Parathyroid adenoma (tissue), 2 donors: ENCODE measurements at regions not wholly inside any gene's neighbourhood (a gene's known extent, or its start where the extent isn't known, plus 50 kb on each side); places are given as distances from the start of the nearest gene placed in this dataset.

Source experiments
- H2AFZ ChIP-seq: fragments of 300-600 bp; sonication (generic); one replicate; pipeline ENCODE4 v1.7.0; 2017; ENCODE audit warnings: antibody characterized with exemption, mild to moderate bottlenecking
- H3K27ac ChIP-seq: fragments of 300-600 bp; sonication (generic); one replicate; pipeline ENCODE4 v1.7.0; 2017
- H3K27me3 ChIP-seq: fragments of 300-600 bp; sonication (generic); one replicate; pipeline ENCODE4 v1.7.0; 2017; ENCODE audit warnings: low read length; ENCODE audit not compliant: control insufficient read depth, insufficient read depth
- H3K36me3 ChIP-seq: fragments of 300-600 bp; sonication (generic); one replicate; pipeline ENCODE4 v1.7.0; 2017; ENCODE audit warnings: low read length; ENCODE audit not compliant: control insufficient read depth, insufficient read depth
- H3K4me1 ChIP-seq: fragments of 300-600 bp; sonication (generic); one replicate; pipeline ENCODE4 v1.7.0; 2017; ENCODE audit warnings: control low read depth
- H3K4me2 ChIP-seq: fragments of 300-600 bp; sonication (generic); one replicate; pipeline ENCODE4 v1.7.0; 2017; ENCODE audit warnings: low read length
- H3K4me3 ChIP-seq: fragments of 300-600 bp; sonication (generic); one replicate; pipeline ENCODE4 v1.7.0; 2017; ENCODE audit warnings: low read depth, low read length
- H3K79me2 ChIP-seq: fragments of 300-600 bp; sonication (generic); one replicate; pipeline ENCODE4 v1.7.0; 2017; ENCODE audit warnings: control low read depth
- H3K9ac ChIP-seq: fragments of 300-600 bp; sonication (generic); one replicate; pipeline ENCODE4 v1.7.0; 2017; ENCODE audit warnings: mild to moderate bottlenecking
- H3K9me3 ChIP-seq: fragments of 300-600 bp; sonication (generic); one replicate; pipeline ENCODE4 v1.7.0; 2017; ENCODE audit warnings: low read length; ENCODE audit not compliant: control insufficient read depth
- CTCF ChIP-seq: fragments of 300-600 bp; sonication (generic); IDR thresholded peaks from one replicate; pipeline ENCODE4 v1.7.0; 2017; ENCODE audit warnings: antibody characterized with exemption, mild to moderate bottlenecking
- donor health status: primary hyperparathyroidism.

GRCh38 chr9:13431222-13431536 lies 151.7 kb upstream of the MPDZ start:
- H3K4me2 ChIP-seq, result no peak overlapping the region
- H3K36me3 ChIP-seq, result no peaks in the 10 kb centered on the region
- no peak overlapping the region for H3K4me3 ChIP-seq
- H3K27me3 ChIP-seq, result no peaks in the 10 kb centered on the region
- no peak overlapping the region for H2AFZ ChIP-seq
- H3K9me3 ChIP-seq, result no peaks in the 10 kb centered on the region
- H3K9ac ChIP-seq, result no peak overlapping the region
- H3K27ac ChIP-seq, result no peak overlapping the region
- no peak for TF ChIP-seq CTCF
- no peaks in the 10 kb centered on the region for H3K79me2 ChIP-seq
- no peaks in the 10 kb centered on the region for H3K4me1 ChIP-seq

DNA sequence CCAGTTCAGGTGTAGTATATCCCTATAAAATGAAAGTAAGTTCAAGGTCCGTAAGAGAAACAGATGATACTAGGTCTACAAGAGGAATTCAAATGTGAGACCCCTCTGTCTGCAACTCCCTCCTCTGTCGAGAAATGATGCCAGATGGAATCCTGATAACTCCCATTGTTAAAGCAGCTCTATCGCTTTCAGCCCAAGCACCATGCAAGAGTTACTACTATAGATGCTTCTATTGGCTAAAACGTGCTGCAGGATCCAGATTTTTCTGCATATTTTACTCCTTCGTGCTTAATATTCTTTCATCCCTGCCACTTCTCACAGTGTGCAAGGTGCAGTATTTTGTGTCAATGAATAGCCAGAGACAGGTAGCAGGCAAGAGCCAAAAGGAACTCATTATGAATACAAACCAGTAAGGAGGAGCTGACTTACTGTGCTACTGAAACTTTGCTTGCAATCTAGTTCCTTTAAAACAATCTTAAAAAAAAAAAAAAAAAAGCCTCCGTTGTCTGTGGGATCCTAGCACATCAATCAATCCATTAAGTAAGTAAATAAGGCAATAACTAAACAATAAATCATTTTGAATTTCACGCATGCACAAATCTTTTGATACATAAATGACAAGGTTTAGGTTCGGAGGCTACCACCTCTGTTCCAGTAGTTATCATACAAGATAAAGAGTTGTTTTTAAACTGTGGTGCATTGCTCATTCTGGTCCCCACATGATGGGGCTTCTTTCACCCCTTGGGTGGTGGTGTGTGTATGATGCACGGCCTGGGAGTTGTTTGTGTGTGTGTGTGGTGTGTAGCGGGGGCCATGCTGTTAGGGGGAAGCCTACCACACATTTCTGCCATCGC lies 151.1 kb upstream of the MPDZ start:
- Histone ChIP-seq H3K4me2 (no peak overlapping the region), H3K9ac (no peak overlapping the region), H3K27ac (no peak overlapping the region)

DNA sequence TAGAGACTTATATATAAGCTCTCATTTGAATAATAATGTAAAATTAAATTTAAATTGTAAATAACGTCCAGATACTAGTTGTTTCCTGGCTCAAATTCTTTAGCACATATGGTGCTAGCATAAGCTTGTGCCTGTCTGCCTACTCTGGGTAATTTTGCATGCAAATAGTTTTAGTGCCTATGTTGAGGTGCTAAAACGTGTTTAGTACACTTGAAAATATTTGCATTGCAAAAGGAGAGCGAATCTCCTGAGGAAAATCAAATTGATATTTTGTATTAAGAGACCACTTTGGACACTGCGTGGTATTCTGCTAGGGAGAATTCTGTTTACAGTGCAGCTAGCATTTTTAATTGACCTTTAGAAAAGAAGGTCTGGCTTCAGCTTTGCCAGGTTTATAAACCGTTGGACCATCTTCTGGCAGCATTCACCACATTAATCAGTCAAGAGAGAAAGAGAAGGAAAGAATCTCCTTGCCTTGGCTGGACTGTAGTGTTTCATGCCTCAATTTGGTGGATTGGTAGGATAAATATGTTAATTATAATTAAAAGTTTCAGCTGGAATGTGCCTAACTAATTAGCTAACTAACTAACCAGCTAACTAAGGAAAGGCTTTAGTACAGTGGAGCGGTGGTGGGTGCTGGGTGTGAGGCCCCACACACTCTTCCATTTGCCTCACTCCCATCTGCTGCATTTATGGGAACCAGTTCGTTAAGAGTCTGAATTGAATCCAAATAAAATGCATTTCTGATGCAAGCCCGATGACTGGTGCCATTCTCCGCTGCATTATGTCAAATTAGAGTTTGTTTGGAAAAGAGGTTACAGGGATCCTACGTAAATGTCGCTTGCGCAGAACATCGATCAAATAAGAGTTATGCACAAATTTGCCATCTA lies 150.1 kb upstream of the MPDZ start:
- H2AFZ ChIP-seq, result no peak overlapping the region
- no peaks in the 10 kb centered on the region for H3K4me1 ChIP-seq
- no peak overlapping the region for H3K27ac ChIP-seq
- H3K27me3 ChIP-seq, result no peaks in the 10 kb centered on the region
- TF ChIP-seq CTCF, result no peak
- no peaks in the 10 kb centered on the region for H3K9me3 ChIP-seq
- H3K79me2 ChIP-seq, result no peaks in the 10 kb centered on the region
- H3K9ac ChIP-seq, result no peak overlapping the region
- H3K36me3 ChIP-seq, result no peaks in the 10 kb centered on the region
- no peak overlapping the region for H3K4me2 ChIP-seq
- H3K4me3 ChIP-seq, result no peak overlapping the region

More for the DNA sequence above, 151.1 kb upstream of the MPDZ start:
- Histone ChIP-seq H3K79me2 (no peaks in the 10 kb centered on the region), H3K27me3 (no peaks in the 10 kb centered on the region), H3K4me1 (no peaks in the 10 kb centered on the region), H2AFZ (no peak overlapping the region), H3K36me3 (no peaks in the 10 kb centered on the region), H3K9me3 (no peaks in the 10 kb centered on the region), H3K4me3 (no peak overlapping the region)
- TF ChIP-seq CTCF, result no peak

DNA sequence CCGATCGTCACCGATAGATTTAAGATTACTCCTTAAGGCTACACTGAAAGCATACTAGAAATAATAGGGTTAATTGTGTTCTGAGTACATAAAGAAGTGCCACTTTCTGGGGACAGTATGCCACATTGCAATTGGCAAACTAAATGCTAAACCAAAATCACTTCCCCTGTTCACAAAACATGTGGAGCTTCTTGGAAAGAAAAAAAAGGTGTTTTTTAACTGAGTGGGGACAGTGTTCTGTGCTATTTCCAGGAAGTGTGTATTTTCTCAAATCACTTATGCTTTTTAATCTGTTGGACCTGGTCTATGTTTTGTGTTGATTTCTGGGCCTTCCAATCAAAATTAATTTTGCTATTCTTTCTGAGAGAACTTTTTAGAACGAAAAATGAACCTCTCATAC lies 149.3 kb upstream of the MPDZ start:
- H3K4me1 ChIP-seq, result no peaks in the 10 kb centered on the region
- H3K4me3 ChIP-seq, result no peak overlapping the region
- H3K36me3 ChIP-seq, result no peaks in the 10 kb centered on the region
- H3K27ac ChIP-seq, result peak overlapping the region; percentile 29
- no peak overlapping the region for H3K4me2 ChIP-seq
- no peaks in the 10 kb centered on the region for H3K9me3 ChIP-seq
- no peak overlapping the region for H2AFZ ChIP-seq
- no peaks in the 10 kb centered on the region for H3K79me2 ChIP-seq
- H3K27me3 ChIP-seq, result no peaks in the 10 kb centered on the region
- H3K9ac ChIP-seq, result no peak overlapping the region
- TF ChIP-seq CTCF, result no peak
